ENCODE measurements at regions not wholly inside any gene's neighbourhood (a gene's known extent, or its start where the extent isn't known, plus 50 kb on each side); places are given as distances from the start of the nearest gene placed in this dataset.

GRCh38 chr13:90121784-90122183 lies 1225.7 kb upstream of the MIR17HG start:
- DNase-seq, result no peak
- Mint-ChIP-seq H3K4me1 (no peaks in the 10 kb centered on the region), H3K36me3 (ENCODE audit: low read depth) (no peaks in the 10 kb centered on the region), H3K9me3 (no peaks in the 10 kb centered on the region), H3K27me3 (ENCODE audit: low read depth, poor library complexity) (no peaks in the 10 kb centered on the region), H3K27ac (no peak overlapping the region), H3K4me3 (no peak overlapping the region)
- TF ChIP-seq CTCF (IDR thresholded peaks at IDR 0.05), result no peak

- Mint-ChIP-seq H3K27ac (no peak overlapping the region), H3K36me3 (ENCODE audit: low read depth) (no peaks in the 10 kb centered on the region), H3K4me1 (no peaks in the 10 kb centered on the region), H3K9me3 (no peaks in the 10 kb centered on the region), H3K4me3 (no peak overlapping the region), H3K27me3 (ENCODE audit: low read depth, poor library complexity) (no peaks in the 10 kb centered on the region)
- no peak for DNase-seq
- no peak for TF ChIP-seq CTCF (IDR thresholded peaks at IDR 0.05)
Measured at GRCh38 chr13:90122531-90122930, 1225.0 kb upstream of the MIR17HG start.

- no peaks in the 10 kb centered on the region for H3K9me3 Mint-ChIP-seq
- no peaks in the 10 kb centered on the region for H3K36me3 Mint-ChIP-seq (ENCODE audit: low read depth)
- no peak overlapping the region for H3K27ac Mint-ChIP-seq
- TF ChIP-seq CTCF (IDR thresholded peaks at IDR 0.05), result no peak
- no peaks in the 10 kb centered on the region for H3K27me3 Mint-ChIP-seq (ENCODE audit: low read depth, poor library complexity)
- H3K4me3 Mint-ChIP-seq, result no peak overlapping the region
- H3K4me1 Mint-ChIP-seq, result no peaks in the 10 kb centered on the region
- no peak for DNase-seq
Measured at GRCh38 chr13:90135558-90135957, 1211.9 kb upstream of the MIR17HG start.

- no peak for TF ChIP-seq CTCF (IDR thresholded peaks at IDR 0.05)
- Mint-ChIP-seq H3K27me3 (ENCODE audit: low read depth, poor library complexity) (no peaks in the 10 kb centered on the region), H3K4me1 (no peaks in the 10 kb centered on the region), H3K27ac (no peak overlapping the region), H3K4me3 (no peak overlapping the region), H3K9me3 (no peaks in the 10 kb centered on the region), H3K36me3 (ENCODE audit: low read depth) (no peaks in the 10 kb centered on the region)
- no peak for DNase-seq
Measured at GRCh38 chr13:90142251-90142650, 1205.2 kb upstream of the MIR17HG start.

GRCh38 chr13:90154311-90154960 lies 1193.1 kb upstream of the MIR17HG start:
- no peak for TF ChIP-seq CTCF (IDR thresholded peaks at IDR 0.05)
- Mint-ChIP-seq H3K4me3 (no peak overlapping the region), H3K36me3 (ENCODE audit: low read depth) (no peaks in the 10 kb centered on the region), H3K4me1 (no peaks in the 10 kb centered on the region), H3K27ac (no peak overlapping the region), H3K27me3 (ENCODE audit: low read depth, poor library complexity) (no peaks in the 10 kb centered on the region), H3K9me3 (no peaks in the 10 kb centered on the region)
- DNase-seq, result no peak

- Mint-ChIP-seq H3K4me3 (no peak overlapping the region), H3K9me3 (no peaks in the 10 kb centered on the region), H3K27me3 (ENCODE audit: low read depth, poor library complexity) (no peaks in the 10 kb centered on the region), H3K36me3 (ENCODE audit: low read depth) (no peaks in the 10 kb centered on the region), H3K27ac (no peak overlapping the region), H3K4me1 (no peaks in the 10 kb centered on the region)
- no peak for DNase-seq
- TF ChIP-seq CTCF (IDR thresholded peaks at IDR 0.05), result no peak
Measured at GRCh38 chr13:90156390-90156789, 1191.1 kb upstream of the MIR17HG start.
